GM23338 (cell line): ENCODE measurements at regions not wholly inside any gene's neighbourhood (a gene's known extent, or its start where the extent isn't known, plus 50 kb on each side); places are given as distances from the start of the nearest gene placed in this dataset.

Experiments used
- ATAC-seq: fragments of 200-7000 bp; cut with Tn5 transposase; 3 replicates; pipeline ENCODE4 v1.9.1; 2020
- DNase-seq: peaks from one replicate; pipeline ENCODE4 v3.0.0-alpha.2; 2015; ENCODE audit warnings: low spot score
- H2AFZ ChIP-seq: fragments of 200-600 bp; sonication (generic); 2 replicates; pipeline ENCODE4 v1.8.0; 2016; ENCODE audit warnings: antibody characterized with exemption, mild to moderate bottlenecking, moderate library complexity
- H3F3A ChIP-seq: fragments of 200-600 bp; sonication (generic); replicated peaks from 2 replicates; pipeline ENCODE4 v1.8.0; 2017; ENCODE audit warnings: antibody characterized with exemption, mixed run types, low read depth
- H3K27ac ChIP-seq: fragments of 200-600 bp; sonication (generic); 2 replicates; pipeline ENCODE4 v1.6.1; 2016; ENCODE audit warnings: low read depth
- H3K27me3 ChIP-seq: fragments of 200-600 bp; sonication (generic); 2 replicates; pipeline ENCODE4 v1.8.0; 2016; ENCODE audit warnings: mild to moderate bottlenecking, mixed run types, moderate library complexity; ENCODE audit not compliant: insufficient read depth
- H3K36me3 ChIP-seq: fragments of 200-600 bp; sonication (generic); 2 replicates; pipeline ENCODE4 v1.8.0; 2016; ENCODE audit warnings: mild to moderate bottlenecking; ENCODE audit not compliant: insufficient read depth
- H3K4me1 ChIP-seq: fragments of 200-600 bp; sonication (generic); 2 replicates; pipeline ENCODE4 v1.8.0; 2016; ENCODE audit warnings: mild to moderate bottlenecking, moderate library complexity; ENCODE audit not compliant: insufficient read depth
- H3K4me2 ChIP-seq: fragments of 200-600 bp; sonication (generic); 2 replicates; pipeline ENCODE4 v1.7.1; 2017; ENCODE audit warnings: mixed run types
- H3K4me3 ChIP-seq: fragments of 200-600 bp; sonication (generic); 2 replicates; pipeline ENCODE4 v1.6.1; 2016; ENCODE audit warnings: mixed run types
- H3K79me2 ChIP-seq: fragments of 200-600 bp; sonication (generic); replicated peaks from 2 replicates; pipeline ENCODE4 v1.8.0; 2017; ENCODE audit warnings: mild to moderate bottlenecking; ENCODE audit not compliant: insufficient read depth
- H3K9me2 ChIP-seq: fragments of 200-600 bp; sonication (generic); 2 replicates; pipeline ENCODE4 v1.8.0; 2017; ENCODE audit not compliant: insufficient read depth
- H4K20me1 ChIP-seq: fragments of 200-600 bp; sonication (generic); replicated peaks from 2 replicates; pipeline ENCODE4 v1.8.0; 2017; ENCODE audit warnings: mild to moderate bottlenecking; ENCODE audit not compliant: insufficient read depth
- H3K27ac Mint-ChIP-seq: 2 replicates; pipeline ENCODE4 v1.8.0; 2020; ENCODE audit warnings: inconsistent platforms, mild to moderate bottlenecking, moderate library complexity, mixed read lengths
- H3K27me3 Mint-ChIP-seq: 3 replicates; pipeline ENCODE4 v1.8.0; 2022; ENCODE audit warnings: low read depth, mild to moderate bottlenecking, moderate library complexity, mixed read lengths, inconsistent platforms; ENCODE audit not compliant: insufficient read depth, poor library complexity
- H3K36me3 Mint-ChIP-seq: 3 replicates; pipeline ENCODE4 v1.8.0; 2021; ENCODE audit warnings: low read depth, mild to moderate bottlenecking, inconsistent platforms, moderate library complexity, mixed read lengths
- H3K4me1 Mint-ChIP-seq: 3 replicates; pipeline ENCODE4 v1.8.0; 2020; ENCODE audit warnings: mild to moderate bottlenecking, inconsistent platforms, mixed read lengths
- H3K4me3 Mint-ChIP-seq: 3 replicates; pipeline ENCODE4 v1.8.0; 2021; ENCODE audit warnings: moderate library complexity, mild to moderate bottlenecking, inconsistent platforms, mixed read lengths
- H3K9me3 Mint-ChIP-seq: 3 replicates; pipeline ENCODE4 v1.8.0; 2020; ENCODE audit warnings: moderate library complexity, mild to moderate bottlenecking, inconsistent platforms, mixed read lengths
- CREB1 ChIP-seq: fragments of 250-450 bp; sonication (Bioruptor Pico); IDR thresholded peaks from 2 replicates; pipeline ENCODE4 v1.5.0; 2020; ENCODE audit warnings: low read depth, mild to moderate bottlenecking, moderate library complexity
- EZH2 ChIP-seq: fragments of 200-600 bp; sonication (generic); IDR thresholded peaks from one replicate; pipeline ENCODE4 v1.8.0; 2017; ENCODE audit warnings: antibody characterized with exemption, mild to moderate bottlenecking, low read depth; ENCODE audit not compliant: unreplicated experiment
- EZH2phosphoT487 ChIP-seq: fragments of 200-600 bp; sonication (generic); IDR thresholded peaks from one replicate; pipeline ENCODE4 v1.8.1; 2018; ENCODE audit warnings: antibody characterized with exemption; ENCODE audit not compliant: unreplicated experiment
- JUNB ChIP-seq: IDR thresholded peaks from one replicate; pipeline ENCODE4 v1.6.1; 2016; ENCODE audit warnings: antibody characterized with exemption; ENCODE audit not compliant: unreplicated experiment
- NANOG ChIP-seq: IDR thresholded peaks from 2 replicates; pipeline ENCODE4 v1.6.1; 2016; ENCODE audit warnings: antibody characterized with exemption, borderline replicate concordance
- POLR2AphosphoS5 ChIP-seq: IDR thresholded peaks from 2 replicates; pipeline ENCODE4 v1.6.1; 2016; ENCODE audit warnings: antibody characterized with exemption, low read depth
- STAT1 ChIP-seq: IDR thresholded peaks from one replicate; pipeline ENCODE4 v1.6.1; 2016; ENCODE audit warnings: antibody characterized with exemption; ENCODE audit not compliant: unreplicated experiment
- TF ChIP-seq, protein P1 (sequence below): fragments of 250-450 bp; sonication (Bioruptor Pico); IDR thresholded peaks from 2 replicates; pipeline ENCODE4 v1.5.0; 2020; ENCODE audit warnings: mild to moderate bottlenecking, moderate library complexity
- TF ChIP-seq, protein P2 (sequence below), 2 experiments: fragments of 200-600 bp in 1 of 2; sonication (generic) in 1 of 2; conservative IDR thresholded peaks; 2 replicates each; pipeline versions ENCODE4 v1.5.1 to v1.6.1; 2016 to 2017; ENCODE audit warnings: antibody characterized with exemption in 2 of 2, low read depth in 2 of 2, mild to moderate bottlenecking in 2 of 2, moderate library complexity in 1 of 2

DNA sequence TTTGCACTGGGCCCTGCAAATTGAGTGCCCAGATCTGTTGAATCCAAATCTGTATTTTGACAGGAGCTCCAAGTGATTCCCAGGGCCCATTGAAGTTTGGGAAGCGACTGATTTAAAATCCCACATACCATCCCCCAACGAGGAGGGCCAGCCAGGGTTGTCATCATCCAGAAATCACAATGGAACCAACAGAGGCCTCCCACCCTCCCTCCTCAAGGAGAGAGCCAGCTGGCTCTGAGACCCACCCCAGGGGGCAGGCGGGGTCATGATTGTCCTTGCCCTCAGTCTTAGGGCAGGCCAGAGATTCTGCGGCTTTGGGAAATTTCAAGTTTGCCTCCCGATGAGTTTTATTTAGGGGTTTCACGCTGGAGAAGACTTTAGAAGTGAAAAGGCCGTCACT, 358.2 kb downstream of the MN1 start:
- H3K79me2 ChIP-seq: no peaks in the 10 kb centered on the region
- H3K4me2 ChIP-seq: no peak overlapping the region; the same call in 1 of the 2 replicates
- no peaks in the 10 kb centered on the region for H3F3A ChIP-seq
- H3K4me3 ChIP-seq: no peak overlapping the region
- Mint-ChIP-seq H3K27me3 (peaks cover 5% of the 10 kb centered on the region), H3K27ac (no peak overlapping the region), H3K36me3 (no peaks in the 10 kb centered on the region), H3K9me3 (no peaks in the 10 kb centered on the region), H3K4me3 (no peak overlapping the region), H3K4me1 (peaks cover 42% of the 10 kb centered on the region)
- no peaks in the 10 kb centered on the region for H3K9me2 ChIP-seq
- H4K20me1 ChIP-seq: no peaks in the 10 kb centered on the region
- no peaks in the 10 kb centered on the region for H3K27me3 ChIP-seq
- peak; percentile 59 for ATAC-seq
- DNase-seq: no peak
- peaks cover 32% of the 10 kb centered on the region for H3K4me1 ChIP-seq
- TF ChIP-seq, protein P1, sequence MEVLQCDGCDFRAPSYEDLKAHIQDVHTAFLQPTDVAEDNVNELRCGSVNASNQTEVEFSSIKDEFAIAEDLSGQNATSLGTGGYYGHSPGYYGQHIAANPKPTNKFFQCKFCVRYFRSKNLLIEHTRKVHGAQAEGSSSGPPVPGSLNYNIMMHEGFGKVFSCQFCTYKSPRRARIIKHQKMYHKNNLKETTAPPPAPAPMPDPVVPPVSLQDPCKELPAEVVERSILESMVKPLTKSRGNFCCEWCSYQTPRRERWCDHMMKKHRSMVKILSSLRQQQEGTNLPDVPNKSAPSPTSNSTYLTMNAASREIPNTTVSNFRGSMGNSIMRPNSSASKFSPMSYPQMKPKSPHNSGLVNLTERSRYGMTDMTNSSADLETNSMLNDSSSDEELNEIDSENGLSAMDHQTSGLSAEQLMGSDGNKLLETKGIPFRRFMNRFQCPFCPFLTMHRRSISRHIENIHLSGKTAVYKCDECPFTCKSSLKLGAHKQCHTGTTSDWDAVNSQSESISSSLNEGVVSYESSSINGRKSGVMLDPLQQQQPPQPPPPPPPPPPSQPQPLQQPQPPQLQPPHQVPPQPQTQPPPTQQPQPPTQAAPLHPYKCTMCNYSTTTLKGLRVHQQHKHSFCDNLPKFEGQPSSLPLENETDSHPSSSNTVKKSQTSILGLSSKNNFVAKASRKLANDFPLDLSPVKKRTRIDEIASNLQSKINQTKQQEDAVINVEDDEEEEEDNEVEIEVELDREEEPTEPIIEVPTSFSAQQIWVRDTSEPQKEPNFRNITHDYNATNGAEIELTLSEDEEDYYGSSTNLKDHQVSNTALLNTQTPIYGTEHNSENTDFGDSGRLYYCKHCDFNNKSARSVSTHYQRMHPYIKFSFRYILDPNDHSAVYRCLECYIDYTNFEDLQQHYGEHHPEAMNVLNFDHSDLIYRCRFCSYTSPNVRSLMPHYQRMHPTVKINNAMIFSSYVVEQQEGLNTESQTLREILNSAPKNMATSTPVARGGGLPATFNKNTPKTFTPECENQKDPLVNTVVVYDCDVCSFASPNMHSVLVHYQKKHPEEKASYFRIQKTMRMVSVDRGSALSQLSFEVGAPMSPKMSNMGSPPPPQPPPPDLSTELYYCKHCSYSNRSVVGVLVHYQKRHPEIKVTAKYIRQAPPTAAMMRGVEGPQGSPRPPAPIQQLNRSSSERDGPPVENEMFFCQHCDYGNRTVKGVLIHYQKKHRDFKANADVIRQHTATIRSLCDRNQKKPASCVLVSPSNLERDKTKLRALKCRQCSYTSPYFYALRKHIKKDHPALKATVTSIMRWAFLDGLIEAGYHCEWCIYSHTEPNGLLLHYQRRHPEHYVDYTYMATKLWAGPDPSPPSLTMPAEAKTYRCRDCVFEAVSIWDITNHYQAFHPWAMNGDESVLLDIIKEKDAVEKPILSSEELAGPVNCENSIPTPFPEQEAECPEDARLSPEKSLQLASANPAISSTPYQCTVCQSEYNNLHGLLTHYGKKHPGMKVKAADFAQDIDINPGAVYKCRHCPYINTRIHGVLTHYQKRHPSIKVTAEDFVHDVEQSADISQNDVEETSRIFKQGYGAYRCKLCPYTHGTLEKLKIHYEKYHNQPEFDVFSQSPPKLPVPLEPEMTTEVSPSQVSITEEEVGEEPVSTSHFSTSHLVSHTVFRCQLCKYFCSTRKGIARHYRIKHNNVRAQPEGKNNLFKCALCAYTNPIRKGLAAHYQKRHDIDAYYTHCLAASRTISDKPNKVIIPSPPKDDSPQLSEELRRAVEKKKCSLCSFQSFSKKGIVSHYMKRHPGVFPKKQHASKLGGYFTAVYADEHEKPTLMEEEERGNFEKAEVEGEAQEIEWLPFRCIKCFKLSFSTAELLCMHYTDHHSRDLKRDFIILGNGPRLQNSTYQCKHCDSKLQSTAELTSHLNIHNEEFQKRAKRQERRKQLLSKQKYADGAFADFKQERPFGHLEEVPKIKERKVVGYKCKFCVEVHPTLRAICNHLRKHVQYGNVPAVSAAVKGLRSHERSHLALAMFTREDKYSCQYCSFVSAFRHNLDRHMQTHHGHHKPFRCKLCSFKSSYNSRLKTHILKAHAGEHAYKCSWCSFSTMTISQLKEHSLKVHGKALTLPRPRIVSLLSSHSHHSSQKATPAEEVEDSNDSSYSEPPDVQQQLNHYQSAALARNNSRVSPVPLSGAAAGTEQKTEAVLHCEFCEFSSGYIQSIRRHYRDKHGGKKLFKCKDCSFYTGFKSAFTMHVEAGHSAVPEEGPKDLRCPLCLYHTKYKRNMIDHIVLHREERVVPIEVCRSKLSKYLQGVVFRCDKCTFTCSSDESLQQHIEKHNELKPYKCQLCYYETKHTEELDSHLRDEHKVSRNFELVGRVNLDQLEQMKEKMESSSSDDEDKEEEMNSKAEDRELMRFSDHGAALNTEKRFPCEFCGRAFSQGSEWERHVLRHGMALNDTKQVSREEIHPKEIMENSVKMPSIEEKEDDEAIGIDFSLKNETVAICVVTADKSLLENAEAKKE (CRISPR knock-in tag): no peak
- TF ChIP-seq NANOG (no peak), POLR2AphosphoS5 (no peak)
- H2AFZ ChIP-seq: no peak overlapping the region
- no peak overlapping the region for H3K27ac ChIP-seq
- no peaks in the 10 kb centered on the region for H3K36me3 ChIP-seq

DNA sequence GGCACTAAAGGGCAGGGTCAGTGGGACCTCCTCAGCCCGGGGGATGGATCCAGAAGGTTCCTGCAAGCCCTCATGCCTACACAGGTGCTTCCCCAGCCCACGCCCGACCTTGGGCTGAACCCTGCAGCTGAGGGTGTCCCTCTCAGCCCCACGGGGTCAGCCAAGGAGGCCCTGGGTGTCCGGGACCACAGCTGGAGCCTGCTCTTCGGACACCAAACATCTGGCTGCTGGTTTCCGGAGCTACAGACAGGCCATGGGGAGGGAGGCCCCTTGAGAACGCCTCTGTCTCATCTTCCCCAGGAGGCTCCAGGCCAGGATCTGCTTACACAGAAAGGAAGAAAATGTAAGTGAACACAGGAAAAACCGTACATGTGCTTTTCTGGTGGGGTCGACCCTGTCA, 355.7 kb downstream of the MN1 start:
- no peak overlapping the region for H3K27ac ChIP-seq
- no peaks in the 10 kb centered on the region for H3K27me3 ChIP-seq
- no peak overlapping the region for H3K4me3 ChIP-seq
- peaks cover 8% of the 10 kb centered on the region for H3K27me3 Mint-ChIP-seq
- H3K36me3 Mint-ChIP-seq: no peaks in the 10 kb centered on the region
- peaks cover 28% of the 10 kb centered on the region for H3K4me1 ChIP-seq
- H3K9me2 ChIP-seq: no peaks in the 10 kb centered on the region
- no peak overlapping the region for H3K27ac Mint-ChIP-seq
- H3K4me3 Mint-ChIP-seq: no peak overlapping the region
- H4K20me1 ChIP-seq: no peaks in the 10 kb centered on the region
- H3K79me2 ChIP-seq: no peaks in the 10 kb centered on the region
- no peak overlapping the region for H3K4me2 ChIP-seq
- H3K9me3 Mint-ChIP-seq: no peaks in the 10 kb centered on the region
- DNase-seq: no peak
- no peak overlapping the region for H2AFZ ChIP-seq
- H3K36me3 ChIP-seq: no peaks in the 10 kb centered on the region
- ATAC-seq: no peak
- no peaks in the 10 kb centered on the region for H3F3A ChIP-seq
- H3K4me1 Mint-ChIP-seq: peaks cover 37% of the 10 kb centered on the region
- no peak for TF ChIP-seq NANOG
- no peak for TF ChIP-seq JUNB
- TF ChIP-seq CREB1 (CRISPR knock-in tag): no peak
- TF ChIP-seq, protein P2, sequence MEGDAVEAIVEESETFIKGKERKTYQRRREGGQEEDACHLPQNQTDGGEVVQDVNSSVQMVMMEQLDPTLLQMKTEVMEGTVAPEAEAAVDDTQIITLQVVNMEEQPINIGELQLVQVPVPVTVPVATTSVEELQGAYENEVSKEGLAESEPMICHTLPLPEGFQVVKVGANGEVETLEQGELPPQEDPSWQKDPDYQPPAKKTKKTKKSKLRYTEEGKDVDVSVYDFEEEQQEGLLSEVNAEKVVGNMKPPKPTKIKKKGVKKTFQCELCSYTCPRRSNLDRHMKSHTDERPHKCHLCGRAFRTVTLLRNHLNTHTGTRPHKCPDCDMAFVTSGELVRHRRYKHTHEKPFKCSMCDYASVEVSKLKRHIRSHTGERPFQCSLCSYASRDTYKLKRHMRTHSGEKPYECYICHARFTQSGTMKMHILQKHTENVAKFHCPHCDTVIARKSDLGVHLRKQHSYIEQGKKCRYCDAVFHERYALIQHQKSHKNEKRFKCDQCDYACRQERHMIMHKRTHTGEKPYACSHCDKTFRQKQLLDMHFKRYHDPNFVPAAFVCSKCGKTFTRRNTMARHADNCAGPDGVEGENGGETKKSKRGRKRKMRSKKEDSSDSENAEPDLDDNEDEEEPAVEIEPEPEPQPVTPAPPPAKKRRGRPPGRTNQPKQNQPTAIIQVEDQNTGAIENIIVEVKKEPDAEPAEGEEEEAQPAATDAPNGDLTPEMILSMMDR (conservative IDR thresholded peaks at IDR 0.05; ENCODE audit: low read depth in 2 of 2): no peak
- TF ChIP-seq EZH2phosphoT487: no peak
- TF ChIP-seq STAT1: no peak
- TF ChIP-seq EZH2: no peak
